IPS-20b (cell line): ENCODE measurements at regions not wholly inside any gene's neighbourhood (a gene's known extent, or its start where the extent isn't known, plus 50 kb on each side); places are given as distances from the start of the nearest gene placed in this dataset.

ENCODE experiments used
- H3K27ac ChIP-seq: one replicate; pipeline ENCODE4 v1.5.1; 2013; ENCODE audit warnings: low read length
- H3K27me3 ChIP-seq: 2 replicates; pipeline ENCODE4 v1.6.1; 2013; ENCODE audit warnings: mild to moderate bottlenecking, low read length, inconsistent platforms; ENCODE audit not compliant: insufficient read depth
- H3K36me3 ChIP-seq: 2 replicates; pipeline ENCODE4 v1.6.1; 2013; ENCODE audit warnings: low read depth, mild to moderate bottlenecking, inconsistent platforms, low read length, moderate library complexity; ENCODE audit not compliant: insufficient read depth
- H3K4me1 ChIP-seq: 2 replicates; pipeline ENCODE4 v1.6.1; 2013; ENCODE audit warnings: mild to moderate bottlenecking, control low read depth, inconsistent platforms, low read length, moderate library complexity; ENCODE audit not compliant: insufficient read depth
- H3K4me3 ChIP-seq: 2 replicates; pipeline ENCODE4 v1.5.1; 2013; ENCODE audit warnings: mild to moderate bottlenecking, low read length, inconsistent platforms
- H3K9ac ChIP-seq: 2 replicates; pipeline ENCODE4 v1.6.1; 2013; ENCODE audit warnings: low read depth, mild to moderate bottlenecking, inconsistent platforms, low read length, moderate library complexity
- H3K9me3 ChIP-seq: 2 replicates; pipeline ENCODE4 v1.6.1; 2013; ENCODE audit warnings: mild to moderate bottlenecking, low read depth, low read length, inconsistent platforms; ENCODE audit not compliant: insufficient read depth

GRCh38 chrX:123013141-123013540 lies 170.9 kb upstream of the GRIA3 start:
- no peak overlapping the region for H3K4me3 ChIP-seq
- H3K9me3 ChIP-seq: no peaks in the 10 kb centered on the region
- H3K4me1 ChIP-seq: no peaks in the 10 kb centered on the region
- H3K27ac ChIP-seq: no peak overlapping the region
- H3K9ac ChIP-seq: no peak overlapping the region
- no peaks in the 10 kb centered on the region for H3K27me3 ChIP-seq
- no peaks in the 10 kb centered on the region for H3K36me3 ChIP-seq

DNA sequence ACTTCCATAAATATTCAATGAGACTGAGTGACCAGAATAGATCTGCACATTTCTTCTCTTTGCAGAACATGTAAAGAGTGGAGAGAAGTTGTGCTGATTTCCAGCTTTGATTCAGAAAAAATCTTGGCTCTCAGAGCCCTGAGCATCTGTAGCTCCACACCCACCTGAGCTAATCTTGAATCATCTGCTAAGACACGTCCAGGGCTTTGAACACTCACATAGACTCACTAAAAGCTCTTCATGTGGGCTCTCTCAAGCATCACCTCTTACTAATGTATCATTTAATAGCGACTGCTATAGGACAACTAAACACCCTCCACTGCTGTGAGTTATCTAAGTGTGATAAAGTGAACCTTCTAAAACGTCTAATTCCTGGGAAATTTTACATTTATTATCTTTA lies 147.7 kb upstream of the GRIA3 start:
- no peaks in the 10 kb centered on the region for H3K27me3 ChIP-seq
- H3K27ac ChIP-seq: no peak overlapping the region
- no peaks in the 10 kb centered on the region for H3K36me3 ChIP-seq
- no peaks in the 10 kb centered on the region for H3K9me3 ChIP-seq
- H3K9ac ChIP-seq: no peak overlapping the region
- no peak overlapping the region for H3K4me3 ChIP-seq
- H3K4me1 ChIP-seq: no peaks in the 10 kb centered on the region

GRCh38 chrX:123049071-123049625 lies 134.9 kb upstream of the GRIA3 start:
- Histone ChIP-seq H3K9me3 (no peaks in the 10 kb centered on the region), H3K27ac (no peak overlapping the region), H3K36me3 (no peaks in the 10 kb centered on the region), H3K4me1 (no peaks in the 10 kb centered on the region), H3K9ac (no peak overlapping the region), H3K27me3 (no peaks in the 10 kb centered on the region), H3K4me3 (no peak overlapping the region)

DNA sequence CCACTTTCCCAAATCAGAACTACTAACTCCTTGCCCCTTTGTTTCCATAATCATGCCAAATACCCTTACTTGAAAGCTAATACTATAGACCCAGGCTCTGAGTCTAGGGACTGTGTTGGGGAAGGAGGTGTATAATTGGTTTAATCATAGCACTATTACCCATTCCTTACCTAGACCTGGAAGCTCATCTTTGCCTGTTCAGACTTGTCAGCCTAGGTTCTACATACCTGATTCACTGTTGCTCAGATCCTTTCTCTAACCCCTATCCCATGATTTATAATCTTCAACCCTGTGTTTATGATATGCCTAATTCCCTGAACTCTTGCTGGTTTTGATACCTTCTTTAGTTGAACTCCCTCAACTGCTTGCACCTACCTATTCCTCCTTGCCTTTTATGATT lies 123.1 kb upstream of the GRIA3 start:
- Histone ChIP-seq H3K4me3 (no peak overlapping the region), H3K36me3 (no peaks in the 10 kb centered on the region), H3K27me3 (no peaks in the 10 kb centered on the region), H3K9ac (no peak overlapping the region), H3K27ac (no peak overlapping the region), H3K9me3 (no peaks in the 10 kb centered on the region), H3K4me1 (no peaks in the 10 kb centered on the region)

- Histone ChIP-seq H3K4me1 (no peaks in the 10 kb centered on the region), H3K9ac (no peak overlapping the region), H3K9me3 (no peaks in the 10 kb centered on the region), H3K4me3 (no peak overlapping the region), H3K27ac (no peak overlapping the region), H3K36me3 (no peaks in the 10 kb centered on the region), H3K27me3 (no peaks in the 10 kb centered on the region)
Measured at GRCh38 chrX:123064053-123064452, 120.0 kb upstream of the GRIA3 start.

- Histone ChIP-seq H3K27ac (no peak overlapping the region), H3K4me1 (no peaks in the 10 kb centered on the region), H3K27me3 (no peaks in the 10 kb centered on the region), H3K9me3 (no peaks in the 10 kb centered on the region), H3K9ac (no peak overlapping the region), H3K4me3 (no peak overlapping the region), H3K36me3 (no peaks in the 10 kb centered on the region)
Measured at GRCh38 chrX:123072686-123073385, 111.2 kb upstream of the GRIA3 start.

DNA sequence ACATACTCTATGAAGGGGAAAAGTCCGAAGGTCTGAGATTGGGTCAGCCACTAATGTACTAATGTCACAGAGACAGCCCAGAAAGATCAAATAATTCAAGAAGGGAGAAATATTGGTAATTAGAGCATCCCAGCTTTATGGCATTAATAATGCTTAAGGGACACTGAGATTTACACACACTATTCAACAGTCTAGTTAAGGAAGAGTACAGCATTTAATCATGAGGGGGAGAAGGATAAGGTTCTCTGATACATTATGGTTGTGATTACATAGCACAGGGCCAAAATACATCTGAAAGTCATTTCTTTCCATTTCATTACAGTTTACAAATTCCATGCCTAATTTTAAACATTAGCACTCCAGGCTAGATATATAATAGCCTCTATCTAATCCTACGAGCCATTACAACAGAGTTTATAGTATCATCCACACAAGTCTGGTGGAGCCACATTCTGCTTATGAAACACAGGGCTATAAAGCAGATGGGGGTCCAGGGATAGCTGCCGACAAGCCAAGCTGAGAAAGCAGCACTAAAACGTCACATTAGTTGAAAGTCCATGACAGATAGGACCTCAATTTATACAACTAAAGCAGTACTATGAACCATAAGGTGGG lies 108.0 kb upstream of the GRIA3 start:
- Histone ChIP-seq H3K36me3 (no peaks in the 10 kb centered on the region), H3K27me3 (no peaks in the 10 kb centered on the region), H3K4me1 (no peaks in the 10 kb centered on the region), H3K9me3 (no peaks in the 10 kb centered on the region), H3K27ac (no peak overlapping the region), H3K9ac (no peak overlapping the region), H3K4me3 (no peak overlapping the region)

DNA sequence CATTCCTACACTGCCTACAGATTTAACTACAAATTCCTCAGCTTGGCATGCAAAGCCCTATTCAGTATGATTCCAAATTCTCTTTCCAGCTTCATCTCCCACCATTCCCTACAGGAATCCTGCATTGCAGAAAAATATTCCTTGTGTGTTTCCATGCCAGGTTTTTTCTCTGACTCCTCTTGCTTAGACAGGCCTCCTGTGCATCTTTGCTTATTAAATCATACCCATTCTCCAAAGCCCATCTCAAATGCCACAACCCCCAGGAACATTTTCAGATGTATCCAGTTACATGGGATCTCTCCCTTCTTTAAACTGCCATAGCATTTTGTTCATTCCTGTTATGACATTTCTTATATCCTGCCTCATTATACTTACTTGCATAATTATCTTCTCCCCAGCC lies 106.4 kb upstream of the GRIA3 start:
- Histone ChIP-seq H3K27me3 (no peaks in the 10 kb centered on the region), H3K4me1 (no peaks in the 10 kb centered on the region), H3K9me3 (no peaks in the 10 kb centered on the region), H3K27ac (no peak overlapping the region), H3K4me3 (no peak overlapping the region), H3K36me3 (no peaks in the 10 kb centered on the region), H3K9ac (no peak overlapping the region)

GRCh38 chrX:123080065-123080464 lies 104.0 kb upstream of the GRIA3 start:
- no peak overlapping the region for H3K9ac ChIP-seq
- H3K27ac ChIP-seq: no peak overlapping the region
- 0 out of 2 replicates have a peak, but pooled peaks cover 3% of the 10 kb centered on the region for H3K4me1 ChIP-seq
- H3K4me3 ChIP-seq: no peak overlapping the region
- no peaks in the 10 kb centered on the region for H3K9me3 ChIP-seq
- no peaks in the 10 kb centered on the region for H3K36me3 ChIP-seq
- H3K27me3 ChIP-seq: no peaks in the 10 kb centered on the region

DNA sequence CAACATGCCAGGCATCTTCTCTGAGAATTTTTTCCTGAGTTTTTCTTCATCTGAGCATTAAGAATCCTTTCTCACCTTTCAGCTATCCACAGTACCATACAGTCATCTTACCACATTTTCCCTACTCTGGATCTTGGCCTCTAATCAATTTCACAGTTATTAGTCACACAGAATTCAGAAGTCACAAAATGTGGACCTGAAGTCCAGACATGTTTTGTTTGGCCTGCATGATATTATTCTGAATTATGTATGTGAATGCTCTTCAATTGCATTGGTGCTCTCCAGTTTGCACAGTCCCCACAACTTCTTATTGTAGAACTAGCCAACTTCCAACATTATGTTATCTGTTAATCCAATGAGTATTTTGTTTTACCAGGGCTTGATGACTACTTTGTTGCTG lies 102.3 kb upstream of the GRIA3 start:
- Histone ChIP-seq H3K9me3 (no peaks in the 10 kb centered on the region), H3K9ac (no peak overlapping the region), H3K27ac (no peak overlapping the region), H3K4me3 (no peak overlapping the region), H3K27me3 (no peaks in the 10 kb centered on the region), H3K4me1 (0 out of 2 replicates have a peak, but pooled peaks cover 4% of the 10 kb centered on the region), H3K36me3 (no peaks in the 10 kb centered on the region)

DNA sequence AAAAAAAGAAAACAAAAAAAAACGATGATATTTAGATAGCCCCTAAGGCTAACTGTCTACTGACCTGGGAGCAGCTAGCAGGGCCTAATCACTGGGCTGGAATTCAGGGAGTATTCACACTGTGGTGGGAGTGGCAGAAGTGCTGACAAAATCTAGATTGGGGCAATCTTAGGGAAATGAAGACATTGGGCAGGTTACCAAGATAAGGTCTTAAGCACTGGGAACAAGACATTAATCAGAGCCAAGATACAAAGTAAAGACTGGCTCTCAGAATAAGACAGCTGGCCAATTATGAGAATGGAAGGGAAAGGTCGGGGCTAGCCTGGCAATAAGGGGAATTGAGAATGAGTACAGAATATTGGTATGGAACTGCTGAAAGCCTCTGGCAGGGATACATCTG lies 100.2 kb upstream of the GRIA3 start:
- Histone ChIP-seq H3K9ac (no peak overlapping the region), H3K4me3 (no peak overlapping the region), H3K9me3 (no peaks in the 10 kb centered on the region), H3K36me3 (no peaks in the 10 kb centered on the region), H3K27ac (no peak overlapping the region), H3K4me1 (0 out of 2 replicates have a peak, but pooled peaks cover 4% of the 10 kb centered on the region), H3K27me3 (no peaks in the 10 kb centered on the region)

GRCh38 chrX:123084797-123085196 lies 99.3 kb upstream of the GRIA3 start:
- Histone ChIP-seq H3K4me3 (no peak overlapping the region), H3K27me3 (no peaks in the 10 kb centered on the region), H3K9ac (no peak overlapping the region), H3K36me3 (no peaks in the 10 kb centered on the region), H3K9me3 (no peaks in the 10 kb centered on the region), H3K27ac (no peak overlapping the region), H3K4me1 (0 out of 2 replicates have a peak, but pooled peaks cover 4% of the 10 kb centered on the region)
